Ishikawa (cell line): ENCODE measurements at regions not wholly inside any gene's neighbourhood (a gene's known extent, or its start where the extent isn't known, plus 50 kb on each side); places are given as distances from the start of the nearest gene placed in this dataset.

Source experiments
- CEBPB ChIP-seq: IDR thresholded peaks from 2 replicates; pipeline ENCODE4 v1.6.1; 2012
- CREB1 ChIP-seq: IDR thresholded peaks from 2 replicates; pipeline ENCODE4 v1.6.1; 2012; ENCODE audit warnings: low read depth
- EGR1 ChIP-seq: IDR thresholded peaks from 2 replicates; pipeline ENCODE4 v1.6.1; 2012
- EP300 ChIP-seq: IDR thresholded peaks from 2 replicates; pipeline ENCODE4 v1.6.1; 2012; ENCODE audit warnings: borderline replicate concordance
- FOXM1 ChIP-seq: IDR thresholded peaks from 2 replicates; pipeline ENCODE4 v1.6.1; 2012; ENCODE audit warnings: low read depth, borderline replicate concordance
- MAX ChIP-seq: IDR thresholded peaks from 2 replicates; pipeline ENCODE4 v1.6.1; 2012
- NFIC ChIP-seq: IDR thresholded peaks from 2 replicates; pipeline ENCODE4 v1.6.1; 2012
- RAD21 ChIP-seq: IDR thresholded peaks from 2 replicates; pipeline ENCODE4 v1.6.1; 2012; ENCODE audit warnings: low read depth
- TAF1 ChIP-seq: IDR thresholded peaks from 2 replicates; pipeline ENCODE4 v1.6.1; 2012; ENCODE audit warnings: low read depth, mild to moderate bottlenecking
- TCF12 ChIP-seq: IDR thresholded peaks from 2 replicates; pipeline ENCODE4 v1.6.1; 2012; ENCODE audit warnings: low read depth
- TEAD4 ChIP-seq: IDR thresholded peaks from 2 replicates; pipeline ENCODE4 v1.6.1; 2012
- USF1 ChIP-seq: IDR thresholded peaks from 2 replicates; pipeline ENCODE4 v1.6.1; 2012
- YY1 ChIP-seq: IDR thresholded peaks from 2 replicates; pipeline ENCODE4 v1.6.1; 2012; ENCODE audit warnings: low read depth
- ZBTB7A ChIP-seq: IDR thresholded peaks from 2 replicates; pipeline ENCODE4 v1.6.1; 2012; ENCODE audit warnings: low read depth
- TF ChIP-seq, protein P1 (sequence below): IDR thresholded peaks from 2 replicates; pipeline ENCODE4 v1.6.1; 2012; ENCODE audit warnings: low read depth, mild to moderate bottlenecking

GRCh38 chr3:24657870-24658510, 163.3 kb upstream of the THRB start:
- TF ChIP-seq FOXM1 (no peak), NFIC (no peak), YY1 (no peak), MAX (no peak)

- TF ChIP-seq YY1 (no peak), TEAD4 (no peak), TAF1 (no peak), NFIC (no peak), EGR1 (no peak), RAD21 (no peak), FOXM1 (no peak), TCF12 (no peak), CREB1 (no peak)
- TF ChIP-seq, protein P1, sequence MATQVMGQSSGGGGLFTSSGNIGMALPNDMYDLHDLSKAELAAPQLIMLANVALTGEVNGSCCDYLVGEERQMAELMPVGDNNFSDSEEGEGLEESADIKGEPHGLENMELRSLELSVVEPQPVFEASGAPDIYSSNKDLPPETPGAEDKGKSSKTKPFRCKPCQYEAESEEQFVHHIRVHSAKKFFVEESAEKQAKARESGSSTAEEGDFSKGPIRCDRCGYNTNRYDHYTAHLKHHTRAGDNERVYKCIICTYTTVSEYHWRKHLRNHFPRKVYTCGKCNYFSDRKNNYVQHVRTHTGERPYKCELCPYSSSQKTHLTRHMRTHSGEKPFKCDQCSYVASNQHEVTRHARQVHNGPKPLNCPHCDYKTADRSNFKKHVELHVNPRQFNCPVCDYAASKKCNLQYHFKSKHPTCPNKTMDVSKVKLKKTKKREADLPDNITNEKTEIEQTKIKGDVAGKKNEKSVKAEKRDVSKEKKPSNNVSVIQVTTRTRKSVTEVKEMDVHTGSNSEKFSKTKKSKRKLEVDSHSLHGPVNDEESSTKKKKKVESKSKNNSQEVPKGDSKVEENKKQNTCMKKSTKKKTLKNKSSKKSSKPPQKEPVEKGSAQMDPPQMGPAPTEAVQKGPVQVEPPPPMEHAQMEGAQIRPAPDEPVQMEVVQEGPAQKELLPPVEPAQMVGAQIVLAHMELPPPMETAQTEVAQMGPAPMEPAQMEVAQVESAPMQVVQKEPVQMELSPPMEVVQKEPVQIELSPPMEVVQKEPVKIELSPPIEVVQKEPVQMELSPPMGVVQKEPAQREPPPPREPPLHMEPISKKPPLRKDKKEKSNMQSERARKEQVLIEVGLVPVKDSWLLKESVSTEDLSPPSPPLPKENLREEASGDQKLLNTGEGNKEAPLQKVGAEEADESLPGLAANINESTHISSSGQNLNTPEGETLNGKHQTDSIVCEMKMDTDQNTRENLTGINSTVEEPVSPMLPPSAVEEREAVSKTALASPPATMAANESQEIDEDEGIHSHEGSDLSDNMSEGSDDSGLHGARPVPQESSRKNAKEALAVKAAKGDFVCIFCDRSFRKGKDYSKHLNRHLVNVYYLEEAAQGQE, result no peak
Observed at GRCh38 chr3:24661175-24661584, 166.5 kb upstream of the THRB start.

- TF ChIP-seq TEAD4 (no peak), MAX (no peak), YY1 (no peak), RAD21 (no peak), CEBPB (no peak), ZBTB7A (no peak), NFIC (no peak), EP300 (no peak), TAF1 (no peak), USF1 (no peak), CREB1 (no peak)
Observed at GRCh38 chr3:24662449-24663345, 168.0 kb upstream of the THRB start.

DNA sequence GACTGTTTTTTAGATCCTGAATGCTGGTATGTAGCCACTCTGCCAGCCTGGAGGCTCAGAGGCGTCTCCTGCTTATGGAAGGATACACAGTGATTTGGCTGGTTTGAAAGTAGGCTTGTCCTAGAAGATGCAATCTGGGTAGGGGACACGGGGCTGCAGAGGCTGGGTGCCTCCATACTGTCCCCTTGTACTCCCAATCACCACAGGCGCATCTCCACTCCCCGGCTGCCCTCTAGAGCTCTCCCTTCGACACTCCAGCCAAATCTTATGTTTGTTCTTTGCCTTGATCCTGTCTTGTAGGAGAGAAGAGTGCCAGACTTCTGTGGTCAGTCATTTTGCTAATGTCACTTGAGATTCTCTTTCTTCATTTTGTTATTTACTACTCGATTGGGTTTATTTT, 168.8 kb upstream of the THRB start:
- TF ChIP-seq TEAD4 (no peak), NFIC (no peak), CREB1 (no peak), RAD21 (no peak), TAF1 (no peak), EGR1 (no peak), EP300 (no peak), USF1 (no peak), ZBTB7A (no peak), FOXM1 (no peak)

- TF ChIP-seq TCF12 (no peak), RAD21 (no peak), TEAD4 (no peak), EGR1 (no peak), CREB1 (no peak), FOXM1 (no peak), ZBTB7A (no peak), NFIC (no peak), EP300 (no peak), CEBPB (no peak), YY1 (no peak), MAX (no peak), TAF1 (no peak)
Observed at GRCh38 chr3:24668039-24668438, 173.4 kb upstream of the THRB start.

- TF ChIP-seq TEAD4 (no peak), ZBTB7A (no peak), TCF12 (no peak), CEBPB (no peak), EGR1 (no peak), TAF1 (no peak), FOXM1 (no peak), NFIC (no peak), MAX (no peak), USF1 (no peak), EP300 (no peak), YY1 (no peak), CREB1 (no peak), RAD21 (no peak)
- TF ChIP-seq, protein P1, result no peak
Observed at GRCh38 chr3:24670871-24671270, 176.2 kb upstream of the THRB start.
